Astrocyte of the spinal cord (primary cell): ENCODE measurements at regions not wholly inside any gene's neighbourhood (a gene's known extent, or its start where the extent isn't known, plus 50 kb on each side); places are given as distances from the start of the nearest gene placed in this dataset.

ENCODE experiments used
- DNase-seq: peaks from one replicate; pipeline ENCODE4 v3.0.0; 2011; ENCODE audit warnings: low read depth, low spot score
- H3K4me3 ChIP-seq: 2 replicates; pipeline ENCODE4 v1.5.1; 2011; ENCODE audit warnings: low read depth, mild to moderate bottlenecking, low read length, moderate library complexity
- CTCF ChIP-seq: IDR thresholded peaks from 2 replicates; pipeline ENCODE4 v1.5.1; 2012; ENCODE audit warnings: low read depth, mild to moderate bottlenecking, low read length, inconsistent platforms
- in situ Hi-C: cut with HindIII; loops from 2 replicates; pipeline ENCODE4 v1.10.0; 2017; ENCODE audit warnings: low sequenced_read_pairs

DNA sequence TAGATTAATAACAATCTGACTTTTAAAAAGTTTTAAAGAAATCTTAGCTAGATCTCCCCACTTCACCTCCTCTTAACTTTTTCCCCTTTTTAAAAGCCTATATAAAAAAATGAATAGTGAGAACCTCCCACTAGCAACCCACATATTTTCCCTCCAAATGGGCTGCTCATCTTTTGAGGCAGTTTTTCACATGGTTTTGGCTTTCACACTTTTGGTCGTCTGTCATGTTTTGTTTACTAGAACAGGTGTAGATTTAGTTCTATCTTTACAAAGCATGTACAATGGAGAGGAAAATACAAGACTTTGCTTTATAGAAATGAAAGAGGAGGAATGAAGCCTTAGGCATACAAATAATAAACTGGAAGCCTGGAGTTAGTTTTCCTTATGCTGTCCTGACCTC, 126.7 kb upstream of the EOMES start:
- no peak overlapping the region for H3K4me3 ChIP-seq
- DNase-seq: no peak
- in situ Hi-C loops: no loop called here
- no peak for TF ChIP-seq CTCF

GRCh38 chr3:27859821-27860220, 137.7 kb upstream of the EOMES start:
- no peak overlapping the region for H3K4me3 ChIP-seq
- DNase-seq: no peak
- in situ Hi-C loops: no loop called here
- TF ChIP-seq CTCF: no peak

DNA sequence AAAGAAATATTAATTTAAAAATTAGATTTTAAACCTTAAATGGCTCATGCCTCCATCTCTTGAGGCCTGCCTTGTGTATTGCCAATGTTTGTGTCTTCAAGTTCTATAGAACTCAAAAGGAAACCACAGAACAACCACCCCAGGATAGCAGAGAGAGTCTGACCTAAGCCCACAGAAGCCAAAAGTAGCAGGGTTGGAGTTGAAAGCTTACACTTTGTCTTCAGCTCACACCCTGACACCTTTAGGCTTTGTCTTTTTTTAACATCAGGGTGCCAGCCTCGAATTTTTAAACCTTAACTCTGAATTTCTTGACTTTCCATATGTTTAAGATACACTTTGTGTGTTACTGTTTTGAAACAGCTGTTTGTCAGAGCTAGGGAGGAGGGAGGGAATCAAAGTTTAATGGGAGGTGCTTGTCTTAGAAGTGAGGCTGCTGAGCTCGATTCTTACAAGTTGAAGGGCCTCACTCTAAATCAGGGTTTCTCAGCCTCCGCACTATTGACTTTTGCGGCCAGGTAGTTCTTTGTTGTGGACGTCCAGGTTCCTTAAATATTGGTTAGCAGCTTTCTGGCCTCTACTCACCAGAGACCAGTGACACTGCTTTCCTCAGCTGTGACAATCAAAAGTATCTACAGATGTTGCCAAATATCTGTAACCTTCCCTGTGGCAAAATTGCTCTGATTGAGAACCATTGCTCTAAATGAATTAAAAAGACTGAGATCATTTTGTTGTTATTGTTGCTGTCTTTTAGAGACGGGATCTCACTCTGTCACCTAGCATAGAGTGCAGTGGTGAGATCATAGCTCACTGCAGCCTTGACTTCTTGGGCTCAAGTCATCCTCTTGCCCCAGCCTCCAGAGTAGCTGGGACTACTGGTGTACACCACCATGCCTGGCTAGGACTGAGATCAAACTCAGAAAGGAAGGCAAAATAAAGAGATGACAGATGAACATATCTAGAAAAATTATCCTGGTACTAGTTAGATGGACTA, 139.2 kb upstream of the EOMES start:
- H3K4me3 ChIP-seq: no peak overlapping the region
- DNase-seq: no peak
- TF ChIP-seq CTCF: no peak
- in situ Hi-C loops: no loop called here

DNA sequence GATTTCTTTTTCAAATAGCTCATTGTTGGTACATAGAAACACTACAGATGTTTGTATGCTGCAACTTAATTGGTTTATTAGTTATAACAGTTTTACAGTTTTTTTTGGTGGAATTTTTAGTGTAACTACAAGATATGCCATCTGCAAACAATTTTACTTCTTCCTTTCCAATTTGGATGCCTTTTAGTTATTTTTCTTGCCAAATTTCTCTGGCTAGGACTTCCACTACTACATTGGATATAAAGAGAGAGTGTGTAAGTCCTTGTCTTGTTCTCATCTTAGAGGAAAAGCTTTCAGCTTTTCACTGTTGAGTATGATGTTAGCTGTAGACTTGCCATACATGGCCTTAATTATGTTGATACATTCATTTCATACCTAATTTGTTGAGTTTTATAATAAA, 143.6 kb upstream of the EOMES start:
- TF ChIP-seq CTCF: no peak
- in situ Hi-C loops: no loop called here

DNA sequence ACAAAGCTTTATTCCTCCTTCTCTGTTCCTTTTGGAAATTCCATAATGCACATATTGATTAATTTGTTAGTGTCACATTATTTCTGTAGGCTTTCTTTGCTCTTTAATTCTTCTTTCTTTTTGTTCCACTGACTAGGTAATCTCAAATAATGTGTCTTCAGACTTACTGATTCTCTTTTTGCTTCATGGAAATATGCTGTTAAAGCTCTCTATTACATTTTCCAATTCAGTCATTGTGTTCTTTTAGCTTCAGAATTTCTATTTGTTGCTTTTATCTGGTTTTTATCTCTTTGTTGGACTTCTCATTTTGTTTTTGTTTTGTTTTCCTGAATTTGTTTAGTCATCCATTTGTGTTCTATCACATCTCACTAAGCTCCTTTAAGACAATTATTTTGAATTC, 147.0 kb upstream of the EOMES start:
- TF ChIP-seq CTCF: no peak
- in situ Hi-C loops: no loop called here
- no peak for DNase-seq

More for the DNA sequence above, 143.6 kb upstream of the EOMES start:
- DNase-seq: no peak
- H3K4me3 ChIP-seq: no peak overlapping the region

GRCh38 chr3:27877061-27878013, 155.2 kb upstream of the EOMES start:
- H3K4me3 ChIP-seq: no peak overlapping the region
- TF ChIP-seq CTCF: no peak
- in situ Hi-C loops: no loop called here
- DNase-seq: no peak

More for the DNA sequence above, 147.0 kb upstream of the EOMES start:
- no peak overlapping the region for H3K4me3 ChIP-seq
